HCT116 (cell line): ENCODE measurements at regions not wholly inside any gene's neighbourhood (a gene's known extent, or its start where the extent isn't known, plus 50 kb on each side); places are given as distances from the start of the nearest gene placed in this dataset.

ENCODE experiments used
- ATAC-seq: fragments of 200-7000 bp; cut with Tn5 transposase; 2 replicates; pipeline ENCODE4 v1.9.1; 2020; ENCODE audit warnings: mild to moderate bottlenecking, moderate library complexity
- BruUV-seq: library from RNA; stranded (reverse); fragments of 400-500 nt; replicated peaks from 2 replicates; lab custom pipeline; 2021; lab: Mats Ljungman, UMichigan
- CTCF ChIA-PET: fragments of 300-600 bp; sonication (Branson Sonifier 250); formaldehyde crosslinking; loops from one replicate; lab custom pipeline; 2021; ENCODE audit warnings: antibody characterized with exemption; lab: Charles Lee
- POLR2A ChIA-PET: fragments of 300-600, 350-600 bp; sonication (Branson Sonifier 250); formaldehyde crosslinking; loops from one replicate; lab custom pipeline; 2021; ENCODE audit warnings: antibody characterized with exemption; lab: Charles Lee
- RAD21 ChIA-PET, 2 experiments: fragments of 300-600 bp; sonication (Branson Sonifier 250); formaldehyde crosslinking; loops; one replicate each; lab custom pipeline; 2023; ENCODE audit warnings: low total read pairs in 2 of 2; ENCODE audit not compliant: uncharacterized antibody in 2 of 2, unreplicated experiment in 2 of 2, low non-redundant PET in 1 of 2; lab: Charles Lee
- DNase-seq: peaks from one replicate; pipeline ENCODE4 v3.0.0-alpha.2; 2010; ENCODE audit warnings: low read depth, low spot score
- H2AFZ ChIP-seq: fragments of 200-600 bp; shearing (Covaris generic), sonication (generic); 2 replicates; pipeline ENCODE4 v1.6.1; 2017; ENCODE audit warnings: low read depth, mixed run types, mixed read lengths, antibody characterized with exemption, low read length; ENCODE audit not compliant: poor library complexity, severe bottlenecking
- H3K27ac ChIP-seq: 2 replicates; pipeline ENCODE4 v1.5.1; 2012; ENCODE audit warnings: low read depth, low read length
- H3K27me3 ChIP-seq: fragments of 200-600 bp; sonication (generic); 2 replicates; pipeline ENCODE4 v1.6.1; 2016; ENCODE audit warnings: mixed run types, low read length, mixed read lengths; ENCODE audit not compliant: insufficient read depth
- H3K36me3 ChIP-seq, 2 experiments: fragments of 200-500 bp in 1 of 2; fragments of 200-600 bp in 1 of 2; sonication (Bioruptor generic) in 1 of 2; sonication (generic) in 1 of 2; 2 replicates each; pipeline versions ENCODE4 v1.5.1 to v1.6.1; 2014 to 2016; ENCODE audit warnings: low read length in 2 of 2, inconsistent platforms in 1 of 2, mixed read lengths in 1 of 2, mixed run types in 1 of 2; ENCODE audit not compliant: insufficient read depth in 2 of 2, control insufficient read depth in 1 of 2
- H3K4me1 ChIP-seq, 2 experiments: fragments of 200-600 bp in 1 of 2; sonication (generic) in 1 of 2; 2 replicates each; pipeline versions ENCODE4 v1.5.1 to v1.6.1; 2012 to 2017; ENCODE audit warnings: low read length in 2 of 2, inconsistent platforms in 1 of 2, mild to moderate bottlenecking in 1 of 2, mixed read lengths in 1 of 2, mixed run types in 1 of 2, moderate library complexity in 1 of 2; ENCODE audit not compliant: insufficient read depth in 2 of 2, control insufficient read depth in 1 of 2
- H3K4me2 ChIP-seq: fragments of 200-600 bp; sonication (generic); 2 replicates; pipeline ENCODE4 v1.6.1; 2017; ENCODE audit warnings: mixed run types, low read length, mixed read lengths
- H3K4me3 ChIP-seq, 2 experiments: fragments of 200-600 bp in 1 of 2; sonication (generic) in 1 of 2; replicated peaks in 1 of 2; 2 replicates each; pipeline ENCODE4 v1.5.1; 2011 to 2016; ENCODE audit warnings: low read length in 2 of 2, control low read depth in 1 of 2, low read depth in 1 of 2, mild to moderate bottlenecking in 1 of 2, mixed read lengths in 1 of 2, mixed run types in 1 of 2
- H3K79me2 ChIP-seq: fragments of 200-600 bp; sonication (generic); 2 replicates; pipeline ENCODE4 v1.6.1; 2017; ENCODE audit warnings: mild to moderate bottlenecking, mixed run types, low read length, moderate library complexity, mixed read lengths; ENCODE audit not compliant: insufficient read depth
- H3K9ac ChIP-seq: fragments of 200-600 bp; sonication (generic); 2 replicates; pipeline ENCODE4 v1.6.1; 2016; ENCODE audit warnings: low read length, mixed read lengths
- H3K9me2 ChIP-seq: fragments of 200-600 bp; sonication (generic), shearing (Covaris generic); 2 replicates; pipeline ENCODE4 v1.6.1; 2017; ENCODE audit warnings: mixed run types, mild to moderate bottlenecking, moderate library complexity; ENCODE audit not compliant: insufficient read depth
- H3K9me3 ChIP-seq, 2 experiments: fragments of 200-500 bp in 1 of 2; fragments of 200-600 bp in 1 of 2; sonication (Bioruptor generic) in 1 of 2; sonication (generic) in 1 of 2; 2 replicates each; pipeline ENCODE4 v1.6.1; 2014 to 2017; ENCODE audit warnings: low read length in 2 of 2, mixed read lengths in 2 of 2, inconsistent platforms in 1 of 2, low read depth in 1 of 2, mild to moderate bottlenecking in 1 of 2, mixed run types in 1 of 2, moderate library complexity in 1 of 2; ENCODE audit not compliant: control insufficient read depth in 1 of 2, insufficient read depth in 1 of 2
- H4K20me1 ChIP-seq: fragments of 200-600 bp; sonication (generic), shearing (Covaris generic); 2 replicates; pipeline ENCODE4 v1.6.1; 2017; ENCODE audit warnings: mixed run types, mild to moderate bottlenecking, moderate library complexity; ENCODE audit not compliant: insufficient read depth
- CBX3 ChIP-seq: IDR thresholded peaks from 2 replicates; pipeline ENCODE4 v1.6.1; 2012; ENCODE audit warnings: low read depth
- EGR1 ChIP-seq: IDR thresholded peaks from 2 replicates; pipeline ENCODE4 v1.6.1; 2012; ENCODE audit warnings: low read depth
- EZH2phosphoT487 ChIP-seq: fragments of 200-600 bp; IDR thresholded peaks from 2 replicates; pipeline ENCODE4 v1.6.1; 2018; ENCODE audit warnings: antibody characterized with exemption, borderline replicate concordance
- SRF ChIP-seq: IDR thresholded peaks from 2 replicates; pipeline ENCODE4 v1.6.1; 2012; ENCODE audit warnings: low read depth
- intact Hi-C: fragments of 100-400 bp; cut with micrococcal nuclease; formaldehyde crosslinking; loops from 2 replicates; pipeline ENCODE4 v1.10.0; 2022

- Histone ChIP-seq H3K4me2 (no peak overlapping the region), H3K27me3 (peaks cover under 1% of the 10 kb centered on the region; the same call in 1 of the 2 replicates), H3K9me2 (no peaks in the 10 kb centered on the region), H3K9me3 (no peaks in the 10 kb centered on the region), H4K20me1 (no peaks in the 10 kb centered on the region), H2AFZ (no peak overlapping the region), H3K79me2 (no peaks in the 10 kb centered on the region), H3K9ac (no peak overlapping the region), H3K36me3 (no peaks in the 10 kb centered on the region), H3K27ac (no peak overlapping the region), H3K4me1 (no peaks in the 10 kb centered on the region), H3K4me3 (no peak overlapping the region)
- ChIA-PET CTCF (interaction anchor here (1.2 kb wide), 1 partner anchor 17 kb away, joined by 3 read pairs; no protein-coding TSS in a partner anchor), RAD21 (no interaction called here), POLR2A (no interaction called here)
- no TSS peak for BruUV-seq
- DNase-seq (no peak), ATAC-seq (no peak)
- intact Hi-C loops: no loop called here
- no peak for TF ChIP-seq CBX3
Observed at GRCh38 chr6:166752928-166753721, 126.1 kb upstream of the RPS6KA2 start.

- no peak for DNase-seq
- Histone ChIP-seq H2AFZ (no peak overlapping the region), H3K4me1 (no peaks in the 10 kb centered on the region), H3K4me3 (no peak overlapping the region), H3K9ac (no peak overlapping the region), H3K27me3 (no peaks in the 10 kb centered on the region), H3K4me2 (no peak overlapping the region), H3K27ac (no peak overlapping the region), H3K9me3 (no peaks in the 10 kb centered on the region), H4K20me1 (no peaks in the 10 kb centered on the region), H3K36me3 (no peaks in the 10 kb centered on the region)
- no TSS peak for BruUV-seq
- ChIA-PET POLR2A (no interaction called here), RAD21 (no interaction called here), CTCF (no interaction called here)
- intact Hi-C loops: no loop called here
- ATAC-seq: no peak
- TF ChIP-seq EZH2phosphoT487: no peak
- TF ChIP-seq EGR1: no peak
- no peak for TF ChIP-seq SRF
- TF ChIP-seq, all 23 proteins: peak for 0
- H3K79me2 ChIP-seq: no peaks in the 10 kb centered on the region
- H3K9me2 ChIP-seq: no peaks in the 10 kb centered on the region
Observed at GRCh38 chr6:166752097-166752496, 125.0 kb upstream of the RPS6KA2 start.
